ENCODE measurements at regions not wholly inside any gene's neighbourhood (a gene's known extent, or its start where the extent isn't known, plus 50 kb on each side); places are given as distances from the start of the nearest gene placed in this dataset.

- Histone ChIP-seq H3K27ac (no peak overlapping the region), H3K4me3 (no peak overlapping the region)
- DNase-seq (ENCODE audit: low spot score) = no peak
- TF ChIP-seq CTCF (IDR thresholded peaks at IDR 0.05) = no peak
Observed at GRCh38 chr6:137350857-137351256, 131.7 kb upstream of the IFNGR1 start.

- Histone ChIP-seq H3K27ac (no peak overlapping the region), H3K4me3 (no peak overlapping the region)
- DNase-seq (ENCODE audit: low spot score) = no peak
- no peak for TF ChIP-seq CTCF (IDR thresholded peaks at IDR 0.05)
Observed at GRCh38 chr6:137349856-137350830, 131.0 kb upstream of the IFNGR1 start.

- no peak for TF ChIP-seq CTCF (IDR thresholded peaks at IDR 0.05)
- no peak for DNase-seq (ENCODE audit: low spot score)
- no peak overlapping the region for H3K27ac ChIP-seq
- no peak overlapping the region for H3K4me3 ChIP-seq
Observed at GRCh38 chr6:137348777-137349176, 129.6 kb upstream of the IFNGR1 start.

- no peak for DNase-seq (ENCODE audit: low spot score)
- no peak for TF ChIP-seq CTCF (IDR thresholded peaks at IDR 0.05)
- H3K4me3 ChIP-seq = no peak overlapping the region
- no peak overlapping the region for H3K27ac ChIP-seq
Observed at GRCh38 chr6:137343241-137343640, 124.1 kb upstream of the IFNGR1 start.

- Histone ChIP-seq H3K27ac (no peak overlapping the region), H3K4me3 (peak overlapping the region; percentile 61)
- TF ChIP-seq CTCF (IDR thresholded peaks at IDR 0.05) = no peak
- no peak for DNase-seq (ENCODE audit: low spot score)
Observed at GRCh38 chr6:137342607-137343190, 123.5 kb upstream of the IFNGR1 start.

- H3K4me3 ChIP-seq = no peak overlapping the region
- H3K27ac ChIP-seq = no peak overlapping the region
- DNase-seq (ENCODE audit: low spot score) = no peak
- TF ChIP-seq CTCF (IDR thresholded peaks at IDR 0.05) = no peak
Observed at GRCh38 chr6:137341681-137342195, 122.6 kb upstream of the IFNGR1 start.

Data from coronary artery (tissue), 2 donors.